Ishikawa (cell line): ENCODE measurements at regions not wholly inside any gene's neighbourhood (a gene's known extent, or its start where the extent isn't known, plus 50 kb on each side); places are given as distances from the start of the nearest gene placed in this dataset.

ENCODE experiments used
- CEBPB ChIP-seq: IDR thresholded peaks from 2 replicates; pipeline ENCODE4 v1.6.1; 2012
- CREB1 ChIP-seq: IDR thresholded peaks from 2 replicates; pipeline ENCODE4 v1.6.1; 2012; ENCODE audit warnings: low read depth
- EGR1 ChIP-seq: IDR thresholded peaks from 2 replicates; pipeline ENCODE4 v1.6.1; 2012
- EP300 ChIP-seq: IDR thresholded peaks from 2 replicates; pipeline ENCODE4 v1.6.1; 2012; ENCODE audit warnings: borderline replicate concordance
- FOXM1 ChIP-seq: IDR thresholded peaks from 2 replicates; pipeline ENCODE4 v1.6.1; 2012; ENCODE audit warnings: low read depth, borderline replicate concordance
- NFIC ChIP-seq: IDR thresholded peaks from 2 replicates; pipeline ENCODE4 v1.6.1; 2012
- RAD21 ChIP-seq: IDR thresholded peaks from 2 replicates; pipeline ENCODE4 v1.6.1; 2012; ENCODE audit warnings: low read depth
- TAF1 ChIP-seq: IDR thresholded peaks from 2 replicates; pipeline ENCODE4 v1.6.1; 2012; ENCODE audit warnings: low read depth, mild to moderate bottlenecking
- TCF12 ChIP-seq: IDR thresholded peaks from 2 replicates; pipeline ENCODE4 v1.6.1; 2012; ENCODE audit warnings: low read depth
- TEAD4 ChIP-seq: IDR thresholded peaks from 2 replicates; pipeline ENCODE4 v1.6.1; 2012
- YY1 ChIP-seq: IDR thresholded peaks from 2 replicates; pipeline ENCODE4 v1.6.1; 2012; ENCODE audit warnings: low read depth
- ZBTB7A ChIP-seq: IDR thresholded peaks from 2 replicates; pipeline ENCODE4 v1.6.1; 2012; ENCODE audit warnings: low read depth
- TF ChIP-seq, protein P1 (sequence below): IDR thresholded peaks from 2 replicates; pipeline ENCODE4 v1.6.1; 2012
- TF ChIP-seq, protein P2 (sequence below): IDR thresholded peaks from 2 replicates; pipeline ENCODE4 v1.6.1; 2012
- TF ChIP-seq, protein P3 (sequence below): IDR thresholded peaks from 2 replicates; pipeline ENCODE4 v1.6.1; 2012; ENCODE audit warnings: low read depth, mild to moderate bottlenecking

DNA sequence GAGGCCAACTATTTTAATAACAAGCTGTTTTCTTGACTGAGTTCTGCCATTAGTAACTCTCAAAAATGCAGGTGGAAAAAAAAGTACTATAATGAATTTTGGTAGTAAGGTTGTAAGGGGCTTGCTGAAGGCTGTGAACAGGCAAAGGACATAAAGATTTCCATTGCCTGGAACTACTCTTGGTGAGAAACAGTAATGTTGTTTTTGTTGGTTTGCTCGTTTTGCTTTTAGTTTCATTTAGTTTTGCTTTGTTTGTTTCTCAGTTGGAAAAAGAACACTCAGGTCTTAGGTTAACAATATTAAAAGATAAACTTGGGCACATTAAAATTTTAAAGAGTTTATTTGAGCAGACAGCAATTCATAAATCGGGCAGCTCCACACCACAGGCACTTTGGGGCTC is 824.5 kb upstream of the HTR2C start:
- TF ChIP-seq YY1 (no peak), CREB1 (no peak), EGR1 (no peak), TCF12 (no peak), NFIC (no peak), EP300 (no peak)
- TF ChIP-seq, protein P1, sequence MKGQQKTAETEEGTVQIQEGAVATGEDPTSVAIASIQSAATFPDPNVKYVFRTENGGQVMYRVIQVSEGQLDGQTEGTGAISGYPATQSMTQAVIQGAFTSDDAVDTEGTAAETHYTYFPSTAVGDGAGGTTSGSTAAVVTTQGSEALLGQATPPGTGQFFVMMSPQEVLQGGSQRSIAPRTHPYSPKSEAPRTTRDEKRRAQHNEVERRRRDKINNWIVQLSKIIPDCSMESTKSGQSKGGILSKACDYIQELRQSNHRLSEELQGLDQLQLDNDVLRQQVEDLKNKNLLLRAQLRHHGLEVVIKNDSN, result no peak

DNA sequence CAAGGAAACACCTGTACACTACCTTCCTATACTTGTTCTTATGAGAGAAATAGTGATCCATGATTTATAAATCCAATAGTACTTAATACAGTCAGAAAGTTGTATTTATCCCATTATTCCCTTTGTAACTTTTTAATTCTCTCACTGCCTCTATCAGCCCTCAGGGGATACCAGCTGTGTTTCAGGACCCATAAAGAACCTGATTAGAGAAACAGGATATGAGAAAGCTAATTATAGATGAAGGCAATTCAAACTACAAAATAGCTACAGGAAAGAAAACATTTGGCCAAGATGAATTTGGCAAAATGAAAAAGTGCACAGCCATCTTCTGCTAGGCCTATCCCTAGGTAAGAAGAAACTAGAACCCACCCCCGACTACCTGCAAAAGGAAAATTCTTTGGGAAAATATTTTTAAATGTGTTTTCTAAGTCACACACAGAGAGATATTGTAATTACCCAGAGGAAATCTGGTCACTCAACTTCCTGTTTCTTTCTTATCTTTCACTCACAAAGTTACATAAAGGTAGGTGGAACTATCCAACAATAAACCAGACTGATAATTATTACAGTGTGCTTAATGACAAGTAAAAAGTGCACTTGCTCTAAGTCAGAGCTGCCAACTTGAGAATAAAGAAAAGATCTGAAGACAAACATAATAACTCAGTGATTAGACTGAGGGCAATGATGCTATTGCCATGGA is 836.5 kb upstream of the HTR2C start:
- TF ChIP-seq TAF1, result no peak
- no peak for TF ChIP-seq CREB1

DNA sequence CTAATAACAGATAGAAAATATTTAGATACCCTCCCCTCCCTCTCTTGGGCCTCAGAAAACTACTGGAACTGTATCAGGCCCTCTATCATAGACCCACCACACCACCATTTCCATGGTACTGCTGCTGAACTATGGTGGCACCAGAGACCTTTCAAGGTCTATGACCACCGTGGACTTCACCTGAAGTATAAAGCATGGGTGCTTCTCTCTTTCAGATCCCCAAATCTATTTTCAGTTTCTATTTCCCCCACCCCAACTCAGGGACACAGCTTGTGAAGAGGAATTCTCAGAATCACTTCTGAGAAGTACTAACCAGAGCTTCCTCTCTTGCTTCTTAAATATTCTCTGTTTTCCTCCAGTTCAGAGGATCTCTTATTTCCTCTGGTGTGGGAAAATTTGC is 840.8 kb upstream of the HTR2C start:
- TF ChIP-seq CREB1, result no peak
- TF ChIP-seq CEBPB, result no peak
- TF ChIP-seq YY1, result no peak
- no peak for TF ChIP-seq TCF12
- TF ChIP-seq, protein P1, result no peak
- TF ChIP-seq NFIC, result no peak
- TF ChIP-seq TEAD4, result no peak
- TF ChIP-seq EP300, result no peak
- no peak for TF ChIP-seq RAD21

DNA sequence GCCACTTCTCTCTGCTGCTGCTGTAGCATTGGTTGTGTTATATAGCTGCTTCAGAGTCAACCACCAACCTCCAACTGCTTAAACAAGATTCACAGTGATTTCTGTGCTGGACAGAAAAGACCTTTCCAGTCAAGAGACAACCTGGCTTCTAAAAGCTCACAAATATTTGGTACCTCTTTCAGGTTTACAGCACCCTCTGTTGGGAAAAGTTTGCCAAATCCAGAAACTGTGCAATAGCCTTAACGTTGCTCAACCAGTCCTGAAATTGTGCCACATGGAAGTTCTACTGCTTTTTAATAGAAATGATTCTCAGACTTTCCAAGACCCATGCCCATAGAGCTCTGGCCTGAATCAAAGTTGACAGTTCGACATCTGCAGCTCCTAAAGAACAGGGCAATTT is 842.1 kb upstream of the HTR2C start:
- TF ChIP-seq RAD21 (peak; percentile 40; the same call in 1 of the 2 replicates), CEBPB (0 out of 2 replicates have a peak, but pooled peaks have one; percentile 30), TAF1 (no peak)

DNA sequence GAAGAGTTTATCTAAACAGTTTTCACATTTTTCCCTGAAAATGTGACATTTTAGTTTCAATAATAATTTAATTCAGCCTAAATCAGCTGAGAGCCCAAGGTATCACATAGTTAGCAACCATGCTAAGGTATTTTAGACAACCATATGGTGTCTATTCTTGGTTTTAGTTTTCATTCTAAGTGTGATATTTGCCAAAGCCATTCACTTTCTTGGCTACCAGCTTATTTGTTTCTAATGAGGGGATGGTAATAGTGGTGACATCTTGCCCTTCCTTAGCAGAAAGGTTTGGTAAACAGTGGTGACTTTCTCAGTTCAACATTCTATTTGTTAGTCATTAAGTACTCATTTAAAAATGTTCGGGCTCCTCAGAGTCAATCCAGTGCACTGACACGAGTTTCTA is 854.9 kb upstream of the HTR2C start:
- TF ChIP-seq TAF1 (no peak), TEAD4 (no peak), CREB1 (no peak), ZBTB7A (no peak)
- TF ChIP-seq, protein P1, result no peak

DNA sequence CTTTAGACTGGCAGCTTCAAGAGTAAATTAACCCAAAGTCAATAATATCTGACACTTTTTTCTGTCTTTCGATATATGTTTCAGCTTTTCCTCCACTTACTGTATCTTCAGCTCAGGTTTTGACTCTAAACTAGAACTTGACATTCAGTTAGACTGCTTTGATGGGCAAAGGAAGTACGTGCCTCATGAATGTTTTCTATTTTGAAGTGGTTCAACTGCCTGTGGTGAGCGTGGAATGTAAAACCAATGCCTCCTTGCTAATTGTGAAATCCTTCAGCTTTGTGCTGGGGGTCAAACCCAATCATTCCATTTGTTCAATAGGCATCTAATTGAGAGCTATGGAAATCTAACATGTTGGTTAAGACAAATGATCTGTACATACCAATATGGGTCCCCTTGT is 857.0 kb upstream of the HTR2C start:
- no peak for TF ChIP-seq CREB1

DNA sequence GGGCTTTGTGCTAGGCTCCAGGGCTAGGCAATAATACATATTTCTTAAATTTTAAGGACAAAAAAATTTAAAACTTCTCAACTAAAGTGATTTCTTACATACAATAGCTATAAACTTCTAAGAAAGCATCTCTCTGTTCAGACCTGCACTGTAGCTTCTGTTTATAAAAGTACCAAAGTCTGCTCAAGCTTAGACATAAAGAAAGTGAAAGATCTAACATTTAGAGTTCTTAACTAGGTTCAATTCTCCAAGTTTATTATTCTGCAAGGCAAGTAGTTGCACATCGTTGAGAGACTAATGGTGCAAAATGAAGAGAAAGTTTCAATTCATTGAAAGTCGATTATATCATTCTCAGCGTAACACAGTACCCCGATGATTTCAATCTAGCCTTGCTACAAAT is 857.4 kb upstream of the HTR2C start:
- TF ChIP-seq TEAD4 (no peak), NFIC (no peak), CEBPB (no peak), TCF12 (no peak), YY1 (no peak), RAD21 (no peak)
- TF ChIP-seq, protein P1, result no peak

DNA sequence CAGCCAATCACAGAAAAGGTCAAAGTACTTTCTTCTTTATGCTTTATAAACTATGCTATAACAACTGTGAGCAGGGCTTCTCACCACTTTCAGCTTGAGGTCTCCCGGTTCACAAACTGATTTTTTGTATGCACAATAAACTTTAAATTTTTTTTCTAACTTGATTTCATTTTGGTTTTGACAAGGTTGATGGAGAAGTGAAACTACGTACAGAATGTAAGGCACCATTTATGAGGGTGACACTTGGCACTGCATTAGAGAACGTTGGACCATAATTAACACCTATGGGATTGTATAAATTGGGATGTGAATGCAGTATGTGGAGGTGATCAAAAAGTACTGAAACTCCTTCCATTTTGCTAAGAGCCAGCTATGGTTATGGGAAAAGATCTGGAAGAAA is 857.9 kb upstream of the HTR2C start:
- no peak for TF ChIP-seq EGR1
- TF ChIP-seq, protein P1, result no peak
- no peak for TF ChIP-seq CEBPB
- no peak for TF ChIP-seq YY1
- no peak for TF ChIP-seq RAD21
- TF ChIP-seq TCF12, result no peak
- TF ChIP-seq TAF1, result no peak
- TF ChIP-seq, protein P2, sequence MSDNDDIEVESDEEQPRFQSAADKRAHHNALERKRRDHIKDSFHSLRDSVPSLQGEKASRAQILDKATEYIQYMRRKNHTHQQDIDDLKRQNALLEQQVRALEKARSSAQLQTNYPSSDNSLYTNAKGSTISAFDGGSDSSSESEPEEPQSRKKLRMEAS, result no peak

DNA sequence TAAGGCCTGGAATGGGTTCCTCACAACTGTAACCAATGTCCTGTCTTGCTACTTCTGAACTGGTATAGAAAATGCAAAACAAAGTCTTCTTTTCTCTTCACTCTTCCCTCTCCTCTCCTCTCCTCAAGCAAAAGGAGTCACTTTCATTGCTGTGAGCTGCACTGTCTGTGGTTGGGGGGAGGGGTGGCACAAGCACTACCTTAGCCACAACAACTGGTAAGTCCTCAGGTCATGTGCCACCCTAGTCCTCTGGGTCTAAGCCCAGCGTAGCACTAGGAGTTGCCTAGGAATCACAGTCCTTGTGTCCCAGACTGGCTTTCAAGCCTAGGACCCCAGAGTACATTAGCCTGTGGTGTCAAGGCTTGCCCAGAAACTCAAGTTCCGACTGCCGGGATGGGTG is 859.3 kb upstream of the AMOT start:
- TF ChIP-seq TEAD4, result no peak
- TF ChIP-seq NFIC, result no peak
- TF ChIP-seq, protein P1, result no peak
- TF ChIP-seq ZBTB7A, result no peak
- TF ChIP-seq, protein P2, result no peak
- no peak for TF ChIP-seq YY1
- TF ChIP-seq EP300, result no peak
- no peak for TF ChIP-seq FOXM1
- TF ChIP-seq TCF12, result no peak
- no peak for TF ChIP-seq CREB1
- TF ChIP-seq, protein P3, sequence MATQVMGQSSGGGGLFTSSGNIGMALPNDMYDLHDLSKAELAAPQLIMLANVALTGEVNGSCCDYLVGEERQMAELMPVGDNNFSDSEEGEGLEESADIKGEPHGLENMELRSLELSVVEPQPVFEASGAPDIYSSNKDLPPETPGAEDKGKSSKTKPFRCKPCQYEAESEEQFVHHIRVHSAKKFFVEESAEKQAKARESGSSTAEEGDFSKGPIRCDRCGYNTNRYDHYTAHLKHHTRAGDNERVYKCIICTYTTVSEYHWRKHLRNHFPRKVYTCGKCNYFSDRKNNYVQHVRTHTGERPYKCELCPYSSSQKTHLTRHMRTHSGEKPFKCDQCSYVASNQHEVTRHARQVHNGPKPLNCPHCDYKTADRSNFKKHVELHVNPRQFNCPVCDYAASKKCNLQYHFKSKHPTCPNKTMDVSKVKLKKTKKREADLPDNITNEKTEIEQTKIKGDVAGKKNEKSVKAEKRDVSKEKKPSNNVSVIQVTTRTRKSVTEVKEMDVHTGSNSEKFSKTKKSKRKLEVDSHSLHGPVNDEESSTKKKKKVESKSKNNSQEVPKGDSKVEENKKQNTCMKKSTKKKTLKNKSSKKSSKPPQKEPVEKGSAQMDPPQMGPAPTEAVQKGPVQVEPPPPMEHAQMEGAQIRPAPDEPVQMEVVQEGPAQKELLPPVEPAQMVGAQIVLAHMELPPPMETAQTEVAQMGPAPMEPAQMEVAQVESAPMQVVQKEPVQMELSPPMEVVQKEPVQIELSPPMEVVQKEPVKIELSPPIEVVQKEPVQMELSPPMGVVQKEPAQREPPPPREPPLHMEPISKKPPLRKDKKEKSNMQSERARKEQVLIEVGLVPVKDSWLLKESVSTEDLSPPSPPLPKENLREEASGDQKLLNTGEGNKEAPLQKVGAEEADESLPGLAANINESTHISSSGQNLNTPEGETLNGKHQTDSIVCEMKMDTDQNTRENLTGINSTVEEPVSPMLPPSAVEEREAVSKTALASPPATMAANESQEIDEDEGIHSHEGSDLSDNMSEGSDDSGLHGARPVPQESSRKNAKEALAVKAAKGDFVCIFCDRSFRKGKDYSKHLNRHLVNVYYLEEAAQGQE, result no peak
- TF ChIP-seq EGR1, result no peak
- no peak for TF ChIP-seq CEBPB
- TF ChIP-seq RAD21, result no peak
- TF ChIP-seq TAF1, result no peak
